Esophagus muscularis mucosa (tissue), 4 donors: ENCODE measurements at regions not wholly inside any gene's neighbourhood (a gene's known extent, or its start where the extent isn't known, plus 50 kb on each side); places are given as distances from the start of the nearest gene placed in this dataset.

Experiments
- DNase-seq: peaks from one replicate; pipeline ENCODE4 v3.0.0-alpha.2; 2017; ENCODE audit errors: extremely low spot score
- H3K27ac ChIP-seq, 4 donors: fragments of 200-600 bp; sonication (generic); replicated peaks in 1 of 4; 1 replicate in 3 of 4; 2 replicates in 1 of 4; pipeline ENCODE4 v1.5.1; 2016 to 2019; ENCODE audit warnings: mild to moderate bottlenecking in 1 of 4
- H3K27me3 ChIP-seq, 4 donors: fragments of 200-600 bp; sonication (generic); one replicate each; pipeline versions ENCODE4 v1.5.1 to v1.6.0; 2016 to 2019
- H3K36me3 ChIP-seq, 4 donors: fragments of 200-600 bp; sonication (generic); one replicate each; pipeline ENCODE4 v1.5.1; 2016 to 2019
- H3K4me1 ChIP-seq, 4 donors: fragments of 200-600 bp; sonication (generic); one replicate each; pipeline ENCODE4 v1.5.1; 2016 to 2019
- H3K4me3 ChIP-seq, 4 donors: fragments of 200-600 bp; sonication (generic); 1 replicate in 2 of 4; 2 replicates in 2 of 4; pipeline ENCODE4 v1.5.1; 2016 to 2019; ENCODE audit warnings: mild to moderate bottlenecking in 4 of 4, moderate library complexity in 1 of 4
- H3K9me3 ChIP-seq, 4 donors: fragments of 200-600 bp; sonication (generic); 1 replicate in 3 of 4; 2 replicates in 1 of 4; pipeline ENCODE4 v1.5.1; 2016 to 2019
- EP300 ChIP-seq: sonication (generic); formaldehyde crosslinking; IDR thresholded peaks from one replicate; pipeline ENCODE4 v1.6.1; 2017; ENCODE audit warnings: antibody characterized with exemption
- POLR2A ChIP-seq: fragments of 450-650 bp; IDR thresholded peaks from one replicate; pipeline ENCODE4 v1.6.1; 2017; ENCODE audit warnings: antibody characterized with exemption, moderate library complexity, mild to moderate bottlenecking, low read depth
- POLR2AphosphoS5 ChIP-seq, 2 donors: sonication (generic); formaldehyde crosslinking; IDR thresholded peaks; one replicate each; pipeline ENCODE4 v1.6.1; 2017; ENCODE audit warnings: antibody characterized with exemption in 2 of 2
- WGBS: methylation state at CpG from one replicate; pipeline ENCODE4 v1.1.5; 2018; 5-methylcytosine and 5-hydroxymethylcytosine counted together
- intact Hi-C: fragments of 100-400 bp; cut with DNase I; formaldehyde crosslinking; loops from one replicate; pipeline ENCODE4 v1.15.1; 2023
- TF ChIP-seq, protein P1 (sequence below), 3 experiments: fragments of 200-600 bp in 2 of 3; fragments of 450-650 bp in 1 of 3; sonication (generic) in 2 of 3; IDR thresholded peaks; one replicate each; pipeline ENCODE4 v1.5.1; 2017 to 2019; ENCODE audit warnings: antibody characterized with exemption in 3 of 3, mild to moderate bottlenecking in 2 of 3, moderate library complexity in 1 of 3

DNA sequence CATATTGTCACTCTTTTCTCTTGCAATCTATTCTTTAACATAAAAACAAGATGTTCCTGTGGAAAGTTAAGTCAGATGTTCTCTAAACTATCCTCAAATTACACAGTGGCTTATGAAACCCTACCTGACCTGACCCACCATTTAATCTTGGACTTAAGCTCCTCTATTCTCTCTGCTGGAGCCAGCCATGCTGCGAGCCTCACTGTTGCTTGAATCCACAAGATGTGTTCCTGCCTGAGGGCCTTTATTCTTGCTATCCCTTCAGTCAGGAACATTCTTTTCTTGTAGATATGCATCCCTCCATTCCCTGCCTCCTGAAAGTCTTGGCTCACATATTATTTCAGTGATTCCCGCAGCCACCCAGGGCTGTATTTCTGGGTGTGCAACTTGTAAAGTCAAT, 283.2 kb downstream of the EPHA7 start:
- intact Hi-C loops = no loop called here
- WGBS = 94% methylated on average over 2 of the region's 2 CpGs
- no peak for DNase-seq
- H3K27me3 ChIP-seq = no peaks in the 10 kb centered on the region
- no peak for TF ChIP-seq POLR2AphosphoS5 (IDR thresholded peaks at IDR 0.05)
- no peak for TF ChIP-seq POLR2A
- TF ChIP-seq, protein P1, sequence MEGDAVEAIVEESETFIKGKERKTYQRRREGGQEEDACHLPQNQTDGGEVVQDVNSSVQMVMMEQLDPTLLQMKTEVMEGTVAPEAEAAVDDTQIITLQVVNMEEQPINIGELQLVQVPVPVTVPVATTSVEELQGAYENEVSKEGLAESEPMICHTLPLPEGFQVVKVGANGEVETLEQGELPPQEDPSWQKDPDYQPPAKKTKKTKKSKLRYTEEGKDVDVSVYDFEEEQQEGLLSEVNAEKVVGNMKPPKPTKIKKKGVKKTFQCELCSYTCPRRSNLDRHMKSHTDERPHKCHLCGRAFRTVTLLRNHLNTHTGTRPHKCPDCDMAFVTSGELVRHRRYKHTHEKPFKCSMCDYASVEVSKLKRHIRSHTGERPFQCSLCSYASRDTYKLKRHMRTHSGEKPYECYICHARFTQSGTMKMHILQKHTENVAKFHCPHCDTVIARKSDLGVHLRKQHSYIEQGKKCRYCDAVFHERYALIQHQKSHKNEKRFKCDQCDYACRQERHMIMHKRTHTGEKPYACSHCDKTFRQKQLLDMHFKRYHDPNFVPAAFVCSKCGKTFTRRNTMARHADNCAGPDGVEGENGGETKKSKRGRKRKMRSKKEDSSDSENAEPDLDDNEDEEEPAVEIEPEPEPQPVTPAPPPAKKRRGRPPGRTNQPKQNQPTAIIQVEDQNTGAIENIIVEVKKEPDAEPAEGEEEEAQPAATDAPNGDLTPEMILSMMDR (IDR thresholded peaks at IDR 0.05) = no peak
- TF ChIP-seq EP300 = no peak
- no peaks in the 10 kb centered on the region for H3K36me3 ChIP-seq
- H3K4me3 ChIP-seq = no peak overlapping the region
- H3K4me1 ChIP-seq = no peaks in the 10 kb centered on the region
- H3K9me3 ChIP-seq = no peaks in the 10 kb centered on the region
- no peak overlapping the region for H3K27ac ChIP-seq

DNA sequence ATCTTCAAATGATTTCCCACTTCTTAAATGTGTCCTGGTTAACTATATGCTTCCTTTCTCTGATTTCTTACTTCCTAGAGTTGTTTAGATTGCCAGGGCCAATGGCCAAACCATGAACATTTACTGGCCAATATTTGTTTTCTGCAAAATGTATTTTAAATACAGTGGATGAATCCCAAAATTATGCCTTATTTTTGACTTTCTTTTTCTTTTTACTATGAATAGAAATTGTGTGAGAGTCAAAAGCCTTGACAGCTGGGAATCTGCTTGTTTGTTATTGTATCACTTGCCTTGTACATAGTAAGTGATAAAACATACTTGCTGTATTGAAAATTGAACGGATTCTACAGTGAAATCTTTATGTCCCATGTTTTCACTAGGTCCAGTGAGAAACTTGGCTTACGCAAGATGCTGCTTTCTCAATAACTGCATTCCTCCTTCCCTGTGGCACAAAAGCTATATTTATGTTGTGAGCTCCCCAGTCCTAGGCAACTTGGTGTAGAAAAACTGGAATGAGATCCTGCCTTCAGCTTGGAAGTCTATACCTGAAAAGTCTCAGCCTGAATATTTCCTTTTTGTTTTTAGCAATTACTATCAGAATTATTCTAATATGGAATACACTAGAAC, 295.2 kb downstream of the EPHA7 start:
- Histone ChIP-seq H3K4me3 (no peak overlapping the region), H3K27ac (no peak overlapping the region), H3K9me3 (no peaks in the 10 kb centered on the region), H3K4me1 (no peaks in the 10 kb centered on the region), H3K36me3 (no peaks in the 10 kb centered on the region), H3K27me3 (no peaks in the 10 kb centered on the region)
- no peak for TF ChIP-seq POLR2AphosphoS5 (IDR thresholded peaks at IDR 0.05)
- no peak for TF ChIP-seq EP300
- TF ChIP-seq POLR2A = no peak
- TF ChIP-seq, protein P1 (IDR thresholded peaks at IDR 0.05) = no peak
- intact Hi-C loops = no loop called here
- WGBS = 61% methylated on average over 2 of the region's 2 CpGs
- no peak for DNase-seq

DNA sequence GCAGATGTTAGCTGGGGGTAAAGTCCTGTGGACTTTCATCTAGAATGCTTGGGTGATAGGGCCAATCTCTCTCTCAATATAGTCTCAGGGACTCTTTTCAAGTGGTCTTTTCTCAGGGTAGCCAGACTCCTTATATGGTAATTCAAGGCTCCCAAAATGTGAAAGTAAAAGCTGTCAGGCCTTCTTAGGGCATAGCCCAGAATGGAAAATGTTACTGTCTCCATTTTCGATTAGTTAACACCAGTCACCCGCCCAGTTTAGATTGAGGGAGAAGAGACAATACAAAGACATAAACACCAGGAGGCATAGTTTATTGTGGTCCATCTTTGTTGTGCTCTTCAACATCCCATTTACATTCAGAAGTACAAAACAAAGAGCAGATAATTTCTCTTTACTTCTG, 295.8 kb downstream of the EPHA7 start:
- Histone ChIP-seq H3K4me1 (no peaks in the 10 kb centered on the region), H3K27me3 (no peaks in the 10 kb centered on the region), H3K36me3 (no peaks in the 10 kb centered on the region), H3K4me3 (no peak overlapping the region), H3K27ac (no peak overlapping the region), H3K9me3 (no peaks in the 10 kb centered on the region)
- TF ChIP-seq POLR2AphosphoS5 (IDR thresholded peaks at IDR 0.05) (no peak), EP300 (no peak), POLR2A (no peak)
- TF ChIP-seq, protein P1 (IDR thresholded peaks at IDR 0.05) = no peak
- DNase-seq = no peak
- 84% methylated on average over 2 of the region's 2 CpGs for WGBS
- intact Hi-C loops = no loop called here

DNA sequence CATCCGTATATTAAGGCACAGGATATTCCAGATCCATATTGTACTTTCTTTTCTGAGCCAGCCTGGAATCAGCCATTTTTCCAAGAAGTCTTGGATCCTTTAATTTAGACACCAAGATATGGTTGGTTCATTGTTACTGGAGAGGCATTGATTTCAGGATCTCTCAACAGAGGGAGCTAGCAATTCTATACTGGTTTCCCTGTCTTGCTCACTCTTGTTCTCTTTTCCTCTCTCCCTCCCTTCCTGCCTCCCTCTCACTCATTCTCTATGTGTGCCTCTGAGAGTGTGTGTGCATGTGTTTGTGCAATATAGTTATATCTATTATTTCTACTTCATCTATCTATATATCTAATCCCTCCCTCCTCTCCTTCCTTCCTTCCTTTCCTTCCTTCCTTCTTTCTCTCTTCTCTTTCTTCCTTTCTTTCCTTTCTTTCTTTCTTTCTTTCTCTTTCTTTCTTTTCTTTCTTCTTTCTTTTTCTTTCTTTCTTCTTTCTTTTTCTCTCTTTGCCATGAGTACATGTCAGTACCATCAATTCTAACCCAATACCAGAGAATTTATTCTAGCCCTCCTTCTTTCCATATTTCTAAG, 299.1 kb downstream of the EPHA7 start:
- no peaks in the 10 kb centered on the region for H3K27me3 ChIP-seq
- no peaks in the 10 kb centered on the region for H3K4me1 ChIP-seq
- no peak for DNase-seq
- no peaks in the 10 kb centered on the region for H3K9me3 ChIP-seq
- no peaks in the 10 kb centered on the region for H3K36me3 ChIP-seq
- no peak for TF ChIP-seq POLR2A
- TF ChIP-seq, protein P1 (IDR thresholded peaks at IDR 0.05) = no peak
- TF ChIP-seq EP300 = no peak
- TF ChIP-seq POLR2AphosphoS5 (IDR thresholded peaks at IDR 0.05) = no peak
- no peak overlapping the region for H3K27ac ChIP-seq
- intact Hi-C loops = no loop called here
- WGBS = 85% methylated on average over 1 of the region's 1 CpG
- no peak overlapping the region for H3K4me3 ChIP-seq

DNA sequence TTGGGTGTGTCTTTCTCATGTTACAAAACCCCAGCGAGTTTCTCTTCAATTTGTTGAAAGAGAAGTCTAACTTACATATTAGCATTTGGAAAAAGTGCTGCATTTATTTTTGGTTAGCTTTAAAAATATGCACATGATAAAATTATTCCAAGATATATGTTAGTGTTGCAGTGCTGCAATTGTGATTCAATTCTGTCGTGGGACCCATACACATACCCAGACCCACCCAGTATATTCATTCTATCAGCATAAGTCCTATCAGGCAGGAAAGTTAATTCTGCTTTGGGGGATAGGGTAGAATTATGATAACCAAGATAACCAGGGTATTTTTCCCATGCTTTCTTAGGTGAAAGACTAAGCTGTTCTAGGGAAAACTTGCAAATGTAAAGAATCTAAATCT, 313.5 kb downstream of the EPHA7 start:
- intact Hi-C loops = no loop called here
- Histone ChIP-seq H3K27ac (no peak overlapping the region), H3K4me3 (no peak overlapping the region), H3K9me3 (no peaks in the 10 kb centered on the region), H3K36me3 (no peaks in the 10 kb centered on the region), H3K4me1 (peaks cover 0 to 21% (median 14%) of the 10 kb centered on the region in 4 donors), H3K27me3 (no peaks in the 10 kb centered on the region)
- no peak for TF ChIP-seq EP300
- TF ChIP-seq, protein P1 (IDR thresholded peaks at IDR 0.05) = no peak
- no peak for TF ChIP-seq POLR2AphosphoS5 (IDR thresholded peaks at IDR 0.05)
- TF ChIP-seq POLR2A = no peak
- WGBS = 77% methylated on average over 2 of the region's 2 CpGs
- no peak for DNase-seq
